SU-DHL-6 (cell line): ENCODE measurements at regions not wholly inside any gene's neighbourhood (a gene's known extent, or its start where the extent isn't known, plus 50 kb on each side); places are given as distances from the start of the nearest gene placed in this dataset.

ENCODE experiments used
- H2AFZ ChIP-seq: fragments of 200-600 bp; sonication (generic); 2 replicates; pipeline ENCODE4 v1.6.1; 2014; ENCODE audit warnings: low read depth, mild to moderate bottlenecking, moderate library complexity, mixed read lengths, antibody characterized with exemption, low read length; ENCODE audit not compliant: severe bottlenecking
- H3F3A ChIP-seq: fragments of 200-600 bp; shearing (Covaris generic); 2 replicates; pipeline ENCODE4 v1.6.0; 2016; ENCODE audit warnings: antibody characterized with exemption, mild to moderate bottlenecking; ENCODE audit not compliant: insufficient read depth
- H3K27ac ChIP-seq: fragments of 200-600 bp; sonication (generic); 2 replicates; pipeline ENCODE4 v1.5.1; 2016; ENCODE audit warnings: low read depth, mild to moderate bottlenecking, low read length, moderate library complexity, mixed read lengths
- H3K27me3 ChIP-seq: fragments of 200-600 bp; sonication (generic), shearing (Covaris generic); 2 replicates; pipeline ENCODE4 v1.6.0; 2014; ENCODE audit warnings: mild to moderate bottlenecking, low read length
- H3K36me3 ChIP-seq: fragments of 200-600 bp; sonication (generic); 2 replicates; pipeline ENCODE4 v1.6.1; 2014; ENCODE audit warnings: mild to moderate bottlenecking, low read length, mixed read lengths
- H3K4me2 ChIP-seq: fragments of 300-600, 200-600 bp; shearing (Covaris generic), sonication (generic); 2 replicates; pipeline ENCODE4 v1.6.0; 2014; ENCODE audit warnings: low read length, low read depth, mild to moderate bottlenecking; ENCODE audit not compliant: poor library complexity, severe bottlenecking
- H3K4me3 ChIP-seq: fragments of 200-600 bp; sonication (generic); 2 replicates; pipeline ENCODE4 v1.5.1; 2014; ENCODE audit warnings: antibody characterized with exemption, low read length, mild to moderate bottlenecking, mixed read lengths; ENCODE audit not compliant: insufficient read depth, poor library complexity, severe bottlenecking
- H3K79me2 ChIP-seq: fragments of 200-600 bp; sonication (generic); 2 replicates; pipeline ENCODE4 v1.6.1; 2014; ENCODE audit warnings: mild to moderate bottlenecking, low read length, moderate library complexity; ENCODE audit not compliant: insufficient read depth
- H3K9ac ChIP-seq: fragments of 200-600 bp; sonication (generic); 2 replicates; pipeline ENCODE4 v1.7.0; 2014; ENCODE audit warnings: mild to moderate bottlenecking, low read length
- H3K9me2 ChIP-seq: fragments of 200-600 bp; sonication (generic); replicated peaks from 2 replicates; pipeline ENCODE4 v1.6.1; 2014; ENCODE audit warnings: low read length; ENCODE audit not compliant: insufficient read depth
- H3K9me3 ChIP-seq: fragments of 200-600 bp; sonication (generic); 2 replicates; pipeline ENCODE4 v1.6.1; 2014; ENCODE audit warnings: low read length, mixed read lengths; ENCODE audit not compliant: insufficient read depth
- H4K20me1 ChIP-seq: fragments of 200-600 bp; sonication (generic); 2 replicates; pipeline ENCODE4 v1.6.1; 2014; ENCODE audit warnings: low read depth, mild to moderate bottlenecking, antibody characterized with exemption, low read length, moderate library complexity, mixed read lengths
- EZH2phosphoT487 ChIP-seq: fragments of 200-600 bp; sonication (generic), shearing (Covaris generic); conservative IDR thresholded peaks from 2 replicates; pipeline ENCODE4 v1.6.1; 2018; ENCODE audit warnings: mild to moderate bottlenecking, antibody characterized with exemption, low read length, moderate library complexity, mixed read lengths
- TF ChIP-seq, protein P1 (sequence below): fragments of 200-600 bp; sonication (generic); IDR thresholded peaks from one replicate; pipeline ENCODE4 v1.5.1; 2017; ENCODE audit warnings: antibody characterized with exemption, mild to moderate bottlenecking, low read length, moderate library complexity; ENCODE audit not compliant: insufficient read depth, poor library complexity, severe bottlenecking

GRCh38 chr6:92479831-92480230, 939.5 kb downstream of the EPHA7 start:
- H3K4me2 ChIP-seq, result no peak overlapping the region
- TF ChIP-seq, protein P1, sequence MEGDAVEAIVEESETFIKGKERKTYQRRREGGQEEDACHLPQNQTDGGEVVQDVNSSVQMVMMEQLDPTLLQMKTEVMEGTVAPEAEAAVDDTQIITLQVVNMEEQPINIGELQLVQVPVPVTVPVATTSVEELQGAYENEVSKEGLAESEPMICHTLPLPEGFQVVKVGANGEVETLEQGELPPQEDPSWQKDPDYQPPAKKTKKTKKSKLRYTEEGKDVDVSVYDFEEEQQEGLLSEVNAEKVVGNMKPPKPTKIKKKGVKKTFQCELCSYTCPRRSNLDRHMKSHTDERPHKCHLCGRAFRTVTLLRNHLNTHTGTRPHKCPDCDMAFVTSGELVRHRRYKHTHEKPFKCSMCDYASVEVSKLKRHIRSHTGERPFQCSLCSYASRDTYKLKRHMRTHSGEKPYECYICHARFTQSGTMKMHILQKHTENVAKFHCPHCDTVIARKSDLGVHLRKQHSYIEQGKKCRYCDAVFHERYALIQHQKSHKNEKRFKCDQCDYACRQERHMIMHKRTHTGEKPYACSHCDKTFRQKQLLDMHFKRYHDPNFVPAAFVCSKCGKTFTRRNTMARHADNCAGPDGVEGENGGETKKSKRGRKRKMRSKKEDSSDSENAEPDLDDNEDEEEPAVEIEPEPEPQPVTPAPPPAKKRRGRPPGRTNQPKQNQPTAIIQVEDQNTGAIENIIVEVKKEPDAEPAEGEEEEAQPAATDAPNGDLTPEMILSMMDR, result no peak
- no peak for TF ChIP-seq EZH2phosphoT487
- H3K9me2 ChIP-seq, result no peaks in the 10 kb centered on the region
- H3K79me2 ChIP-seq, result no peaks in the 10 kb centered on the region
- no peaks in the 10 kb centered on the region for H3K36me3 ChIP-seq
- no peak overlapping the region for H3K27ac ChIP-seq
- no peaks in the 10 kb centered on the region for H3K27me3 ChIP-seq
- H3K9me3 ChIP-seq, result no peaks in the 10 kb centered on the region
- no peak overlapping the region for H3K9ac ChIP-seq
- H3K4me3 ChIP-seq, result no peak overlapping the region
- no peaks in the 10 kb centered on the region for H4K20me1 ChIP-seq
- H2AFZ ChIP-seq, result no peak overlapping the region
- H3F3A ChIP-seq, result no peaks in the 10 kb centered on the region

GRCh38 chr6:92473056-92473455, 946.3 kb downstream of the EPHA7 start:
- H3K9ac ChIP-seq, result no peak overlapping the region
- no peaks in the 10 kb centered on the region for H3K9me2 ChIP-seq
- no peak overlapping the region for H3K4me2 ChIP-seq
- no peak overlapping the region for H2AFZ ChIP-seq
- H3F3A ChIP-seq, result no peaks in the 10 kb centered on the region
- H3K9me3 ChIP-seq, result no peaks in the 10 kb centered on the region
- no peaks in the 10 kb centered on the region for H3K36me3 ChIP-seq
- no peaks in the 10 kb centered on the region for H4K20me1 ChIP-seq
- TF ChIP-seq EZH2phosphoT487, result no peak
- TF ChIP-seq, protein P1, result no peak
- H3K27ac ChIP-seq, result no peak overlapping the region
- no peaks in the 10 kb centered on the region for H3K79me2 ChIP-seq
- no peak overlapping the region for H3K4me3 ChIP-seq
- no peaks in the 10 kb centered on the region for H3K27me3 ChIP-seq

DNA sequence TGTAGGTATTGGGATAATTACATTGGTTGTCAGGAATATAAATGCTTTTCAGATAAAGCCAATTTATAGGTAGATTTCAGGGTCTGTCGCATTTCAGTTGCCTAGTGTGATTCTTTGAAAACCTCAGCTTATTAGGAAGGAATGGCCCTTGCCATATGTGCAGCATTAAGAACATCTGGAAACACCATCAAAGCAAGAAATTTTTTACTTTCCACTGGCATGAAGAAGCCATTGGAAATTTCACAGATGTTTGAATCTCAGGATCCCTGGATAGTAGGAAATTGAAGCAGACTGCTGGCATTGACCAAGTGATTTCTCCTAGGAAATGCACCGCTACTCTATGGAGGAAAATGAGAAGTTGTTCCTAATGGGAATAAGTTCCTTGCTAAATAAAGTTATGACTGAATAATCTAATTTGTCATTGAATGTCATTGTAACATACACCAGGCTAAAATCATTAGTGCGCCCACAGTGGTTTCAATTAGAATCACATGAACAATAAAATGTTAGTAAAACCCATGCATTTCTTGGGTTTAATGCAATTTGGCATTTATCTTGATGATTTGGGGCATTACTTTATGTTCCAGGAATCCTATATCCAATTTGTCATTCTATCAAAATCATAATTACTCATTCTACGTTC, 950.1 kb downstream of the EPHA7 start:
- no peak overlapping the region for H3K9ac ChIP-seq
- H3F3A ChIP-seq, result no peaks in the 10 kb centered on the region
- H4K20me1 ChIP-seq, result no peaks in the 10 kb centered on the region
- TF ChIP-seq, protein P1, result no peak
- TF ChIP-seq EZH2phosphoT487, result no peak
- H3K27me3 ChIP-seq, result no peaks in the 10 kb centered on the region
- H3K9me2 ChIP-seq, result no peaks in the 10 kb centered on the region
- no peak overlapping the region for H3K4me3 ChIP-seq
- H2AFZ ChIP-seq, result no peak overlapping the region
- no peaks in the 10 kb centered on the region for H3K79me2 ChIP-seq
- no peak overlapping the region for H3K27ac ChIP-seq
- no peak overlapping the region for H3K4me2 ChIP-seq
- H3K9me3 ChIP-seq, result no peaks in the 10 kb centered on the region
- no peaks in the 10 kb centered on the region for H3K36me3 ChIP-seq
